ENCODE measurements at regions not wholly inside any gene's neighbourhood (a gene's known extent, or its start where the extent isn't known, plus 50 kb on each side); places are given as distances from the start of the nearest gene placed in this dataset.

- Mint-ChIP-seq H3K27ac (no peak overlapping the region), H3K4me1 (ENCODE audit: low read depth) (peaks cover 2% of the 10 kb centered on the region), H3K27me3 (no peaks in the 10 kb centered on the region), H3K4me3 (ENCODE audit: low read depth) (no peak overlapping the region), H3K9me3 (ENCODE audit: low read depth) (no peaks in the 10 kb centered on the region), H3K36me3 (ENCODE audit: insufficient read depth) (no peaks in the 10 kb centered on the region)
- no peak for DNase-seq (ENCODE audit: low spot score, unreplicated experiment)
- TF ChIP-seq, protein P1, sequence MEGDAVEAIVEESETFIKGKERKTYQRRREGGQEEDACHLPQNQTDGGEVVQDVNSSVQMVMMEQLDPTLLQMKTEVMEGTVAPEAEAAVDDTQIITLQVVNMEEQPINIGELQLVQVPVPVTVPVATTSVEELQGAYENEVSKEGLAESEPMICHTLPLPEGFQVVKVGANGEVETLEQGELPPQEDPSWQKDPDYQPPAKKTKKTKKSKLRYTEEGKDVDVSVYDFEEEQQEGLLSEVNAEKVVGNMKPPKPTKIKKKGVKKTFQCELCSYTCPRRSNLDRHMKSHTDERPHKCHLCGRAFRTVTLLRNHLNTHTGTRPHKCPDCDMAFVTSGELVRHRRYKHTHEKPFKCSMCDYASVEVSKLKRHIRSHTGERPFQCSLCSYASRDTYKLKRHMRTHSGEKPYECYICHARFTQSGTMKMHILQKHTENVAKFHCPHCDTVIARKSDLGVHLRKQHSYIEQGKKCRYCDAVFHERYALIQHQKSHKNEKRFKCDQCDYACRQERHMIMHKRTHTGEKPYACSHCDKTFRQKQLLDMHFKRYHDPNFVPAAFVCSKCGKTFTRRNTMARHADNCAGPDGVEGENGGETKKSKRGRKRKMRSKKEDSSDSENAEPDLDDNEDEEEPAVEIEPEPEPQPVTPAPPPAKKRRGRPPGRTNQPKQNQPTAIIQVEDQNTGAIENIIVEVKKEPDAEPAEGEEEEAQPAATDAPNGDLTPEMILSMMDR (IDR thresholded peaks at IDR 0.05; ENCODE audit: unreplicated experiment) = no peak
Measured at GRCh38 chr11:27557226-27557625, 50.7 kb upstream of the LIN7C start.

All from progenitor cell of endocrine pancreas (in vitro differentiated cells).